SK-N-MC (cell line): ENCODE measurements at regions not wholly inside any gene's neighbourhood (a gene's known extent, or its start where the extent isn't known, plus 50 kb on each side); places are given as distances from the start of the nearest gene placed in this dataset.

ENCODE experiments used
- EZH2 ChIP-seq: fragments of 200-600 bp; sonication (generic); IDR thresholded peaks from one replicate; pipeline ENCODE4 v1.6.1; 2017; ENCODE audit warnings: antibody characterized with exemption
- FOXP2 ChIP-seq: optimal IDR thresholded peaks from 2 replicates; pipeline ENCODE3; 2011; ENCODE audit warnings: mild to moderate bottlenecking, moderate library complexity; ENCODE audit not compliant: insufficient read depth; ENCODE audit errors: extremely low read length, control extremely low read depth
- POLR2AphosphoS5 ChIP-seq: IDR thresholded peaks from 2 replicates; pipeline ENCODE4 v1.6.1; 2012; ENCODE audit warnings: mild to moderate bottlenecking, low read depth, low read length, borderline replicate concordance

DNA sequence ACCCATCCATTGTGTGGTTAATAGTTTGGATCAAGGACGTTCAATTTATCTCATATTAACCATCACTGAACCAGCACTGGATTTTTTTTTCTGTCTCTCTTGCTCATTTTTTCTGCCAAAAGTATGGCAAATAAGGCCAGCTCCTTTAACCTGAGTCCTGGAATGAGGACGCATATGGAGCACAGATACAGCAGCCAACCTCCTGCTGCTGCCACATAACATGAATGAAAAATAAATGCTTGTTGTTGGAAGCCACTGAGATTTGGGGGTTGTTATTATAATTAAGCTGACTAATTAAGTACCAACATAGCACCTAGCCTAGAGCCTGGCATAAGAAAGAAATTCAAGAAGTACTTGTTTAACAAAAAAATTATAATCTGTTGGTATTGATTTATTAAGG is 335.3 kb upstream of the DUSP10 start:
- TF ChIP-seq EZH2 (no peak), POLR2AphosphoS5 (no peak), FOXP2 (no peak)
